BLaER1 treated with 17β-estradiol and CSF1 and Interleukin-3, amounts not matched to agents 10 nM and 100 nM (cell line): ENCODE measurements at regions not wholly inside any gene's neighbourhood (a gene's known extent, or its start where the extent isn't known, plus 50 kb on each side); places are given as distances from the start of the nearest gene placed in this dataset.
A peak's percentile ranks its signal among the peaks of the same experiment; 100 is the strongest.

Source experiments
- H3K27ac ChIP-seq, 11 experiments: shearing (Covaris generic); formaldehyde crosslinking; 2 replicates each; pipeline ENCODE4 v1.8.1; 2022
- H3K27me3 ChIP-seq, 11 experiments: shearing (Covaris generic); formaldehyde crosslinking; 2 replicates each; pipeline ENCODE4 v1.8.1; 2022
- H3K36me3 ChIP-seq, 11 experiments: shearing (Covaris generic); formaldehyde crosslinking; 2 replicates each; pipeline ENCODE4 v1.8.1; 2022
- H3K4me1 ChIP-seq, 10 experiments: shearing (Covaris generic); formaldehyde crosslinking; 2 replicates each; pipeline ENCODE4 v1.8.1; 2022
- H3K4me2 ChIP-seq, 11 experiments: shearing (Covaris generic); formaldehyde crosslinking; 2 replicates each; pipeline ENCODE4 v1.8.1; 2022
- H3K4me3 ChIP-seq, 10 experiments: shearing (Covaris generic); formaldehyde crosslinking; 2 replicates each; pipeline ENCODE4 v1.8.1; 2022
- H3K9ac ChIP-seq, 11 experiments: shearing (Covaris generic); formaldehyde crosslinking; 2 replicates each; pipeline ENCODE4 v1.8.1; 2022
- H3K9me3 ChIP-seq, 11 experiments: shearing (Covaris generic); formaldehyde crosslinking; replicated peaks in 1 of 11; 2 replicates each; pipeline ENCODE4 v1.8.1; 2022
- H4K20me1 ChIP-seq, 11 experiments: shearing (Covaris generic); formaldehyde crosslinking; 2 replicates each; pipeline ENCODE4 v1.8.1; 2022
- Cebpa-rat ChIP-seq, 11 experiments: shearing (Covaris generic); IDR thresholded peaks; 2 replicates each; pipeline ENCODE4 v1.8.1; 2022

- no peak overlapping the region for H3K9ac ChIP-seq
- no peaks in the 10 kb centered on the region for H3K36me3 ChIP-seq
- no peak overlapping the region for H3K27ac ChIP-seq
- peaks cover 0 to 7% (median 0%) of the 10 kb centered on the region in 11 experiments; a peak in 1 of 22 replicates for H3K9me3 ChIP-seq
- no peaks in the 10 kb centered on the region for H4K20me1 ChIP-seq
- no peak for TF ChIP-seq Cebpa-rat (IDR thresholded peaks at IDR 0.05)
- H3K4me3 ChIP-seq: no peak overlapping the region
- H3K27me3 ChIP-seq: no peaks in the 10 kb centered on the region
- no peak overlapping the region for H3K4me2 ChIP-seq
- no peaks in the 10 kb centered on the region for H3K4me1 ChIP-seq
Observed at GRCh38 chr15:96171853-96172296, 158.6 kb upstream of the NR2F2 start.

DNA sequence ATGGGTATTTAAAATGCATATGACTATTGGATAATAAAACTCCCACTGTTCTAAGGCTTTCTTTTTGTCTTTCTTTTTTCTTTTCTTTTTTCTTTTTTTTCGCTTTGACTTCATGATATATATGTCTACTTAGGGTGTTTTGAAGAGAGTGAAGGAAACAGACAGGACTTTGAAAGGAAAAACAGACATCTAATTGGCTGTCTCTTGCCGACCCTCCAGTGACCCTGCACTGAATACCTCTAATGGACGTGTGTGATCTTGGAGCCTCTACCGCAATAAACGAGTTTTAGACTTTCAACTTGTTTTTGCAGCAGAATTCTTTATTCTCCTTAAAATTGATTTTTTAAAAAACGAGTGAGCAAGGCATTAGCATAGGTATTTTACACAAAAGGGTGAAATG is 158.1 kb upstream of the NR2F2 start:
- no peaks in the 10 kb centered on the region for H3K36me3 ChIP-seq
- no peak overlapping the region for H3K27ac ChIP-seq
- H3K9me3 ChIP-seq: peaks cover 0 to 7% (median 0%) of the 10 kb centered on the region in 11 experiments; a peak in 1 of 22 replicates
- H3K4me3 ChIP-seq: no peak overlapping the region
- no peaks in the 10 kb centered on the region for H3K4me1 ChIP-seq
- no peak overlapping the region for H3K9ac ChIP-seq
- H4K20me1 ChIP-seq: no peaks in the 10 kb centered on the region
- TF ChIP-seq Cebpa-rat (IDR thresholded peaks at IDR 0.05): no peak
- H3K4me2 ChIP-seq: no peak overlapping the region
- H3K27me3 ChIP-seq: no peaks in the 10 kb centered on the region

- no peak overlapping the region for H3K9ac ChIP-seq
- no peaks in the 10 kb centered on the region for H3K36me3 ChIP-seq
- H4K20me1 ChIP-seq: no peaks in the 10 kb centered on the region
- H3K9me3 ChIP-seq: no peaks in the 10 kb centered on the region
- no peak overlapping the region for H3K27ac ChIP-seq
- H3K27me3 ChIP-seq: no peaks in the 10 kb centered on the region
- H3K4me2 ChIP-seq: no peak overlapping the region
- no peak for TF ChIP-seq Cebpa-rat (IDR thresholded peaks at IDR 0.05)
- no peak overlapping the region for H3K4me3 ChIP-seq
- peaks cover 0 to 8% (median 0%) of the 10 kb centered on the region in 10 experiments; a peak in 4 of 20 replicates for H3K4me1 ChIP-seq
Observed at GRCh38 chr15:96176831-96177230, 153.7 kb upstream of the NR2F2 start.

GRCh38 chr15:96177279-96177678 is 153.2 kb upstream of the NR2F2 start:
- H3K36me3 ChIP-seq: no peaks in the 10 kb centered on the region
- no peak overlapping the region for H3K9ac ChIP-seq
- no peak overlapping the region for H3K27ac ChIP-seq
- no peak for TF ChIP-seq Cebpa-rat (IDR thresholded peaks at IDR 0.05)
- H3K4me3 ChIP-seq: no peak overlapping the region
- peaks cover 0 to 8% (median 0%) of the 10 kb centered on the region in 10 experiments; a peak in 4 of 20 replicates for H3K4me1 ChIP-seq
- no peaks in the 10 kb centered on the region for H3K9me3 ChIP-seq
- H3K27me3 ChIP-seq: no peaks in the 10 kb centered on the region
- no peaks in the 10 kb centered on the region for H4K20me1 ChIP-seq
- H3K4me2 ChIP-seq: no peak overlapping the region

- Histone ChIP-seq H3K9me3 (no peaks in the 10 kb centered on the region), H3K9ac (no peak overlapping the region)
Observed at GRCh38 chr15:96180087-96180748, 150.3 kb upstream of the NR2F2 start.

GRCh38 chr15:96181217-96181616 is 149.3 kb upstream of the NR2F2 start:
- no peaks in the 10 kb centered on the region for H3K27me3 ChIP-seq
- no peaks in the 10 kb centered on the region for H3K36me3 ChIP-seq
- H3K4me1 ChIP-seq: peaks cover 0 to 8% (median 0%) of the 10 kb centered on the region in 10 experiments; a peak in 4 of 20 replicates
- no peaks in the 10 kb centered on the region for H3K9me3 ChIP-seq
- no peak for TF ChIP-seq Cebpa-rat (IDR thresholded peaks at IDR 0.05)
- H3K9ac ChIP-seq: no peak overlapping the region
- H3K27ac ChIP-seq: no peak overlapping the region
- no peak overlapping the region for H3K4me2 ChIP-seq
- H4K20me1 ChIP-seq: no peaks in the 10 kb centered on the region
- no peak overlapping the region for H3K4me3 ChIP-seq

More at GRCh38 chr15:96180087-96180748, 150.3 kb upstream of the NR2F2 start:
- no peaks in the 10 kb centered on the region for H3K36me3 ChIP-seq
- no peak overlapping the region for H3K27ac ChIP-seq
- H3K4me3 ChIP-seq: no peak overlapping the region
- peaks cover 0 to 8% (median 0%) of the 10 kb centered on the region in 10 experiments; a peak in 4 of 20 replicates for H3K4me1 ChIP-seq
- peak overlapping the region in 6 of 11 experiments; percentile 2 to 38 (median 22); a peak in 8 of 22 replicates for H3K4me2 ChIP-seq
- TF ChIP-seq Cebpa-rat (IDR thresholded peaks at IDR 0.05): no peak
- H3K27me3 ChIP-seq: no peaks in the 10 kb centered on the region
- no peaks in the 10 kb centered on the region for H4K20me1 ChIP-seq

DNA sequence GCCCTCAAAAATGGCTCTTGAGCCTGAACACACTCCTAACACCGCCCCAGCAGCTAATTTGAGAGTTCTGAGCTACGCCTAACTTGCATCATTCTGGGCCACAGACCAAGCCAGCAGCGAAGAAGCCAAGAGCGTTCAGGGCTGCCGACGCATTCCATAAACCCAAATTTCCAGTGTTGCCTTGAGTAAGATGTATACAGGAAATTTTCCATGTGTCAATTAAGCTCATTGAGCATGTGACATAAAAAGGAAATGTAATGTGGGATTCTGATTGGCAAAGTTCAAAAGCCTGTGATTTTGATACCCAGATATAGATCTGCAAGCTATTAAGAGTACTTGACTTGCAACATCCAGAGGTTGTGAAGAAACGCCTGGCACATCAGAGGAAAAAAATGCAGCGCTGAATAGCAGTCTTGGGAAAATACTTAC is 148.6 kb upstream of the NR2F2 start:
- TF ChIP-seq Cebpa-rat (IDR thresholded peaks at IDR 0.05): no peak
- no peak overlapping the region for H3K27ac ChIP-seq
- H3K4me1 ChIP-seq: peaks cover 0 to 8% (median 0%) of the 10 kb centered on the region in 10 experiments; a peak in 4 of 20 replicates

GRCh38 chr15:96182736-96183513 is 147.6 kb upstream of the NR2F2 start:
- H3K4me3 ChIP-seq: no peak overlapping the region
- H3K27ac ChIP-seq: no peak overlapping the region
- H3K4me1 ChIP-seq: peaks cover 0 to 8% (median 0%) of the 10 kb centered on the region in 10 experiments; a peak in 4 of 20 replicates
- H3K36me3 ChIP-seq: no peaks in the 10 kb centered on the region
- H3K4me2 ChIP-seq: no peak overlapping the region
- H3K9ac ChIP-seq: no peak overlapping the region
- no peaks in the 10 kb centered on the region for H3K9me3 ChIP-seq
- TF ChIP-seq Cebpa-rat (IDR thresholded peaks at IDR 0.05): no peak
- H4K20me1 ChIP-seq: no peaks in the 10 kb centered on the region
- no peaks in the 10 kb centered on the region for H3K27me3 ChIP-seq

More for the DNA sequence above, 148.6 kb upstream of the NR2F2 start:
- Histone ChIP-seq H3K27me3 (no peaks in the 10 kb centered on the region), H3K36me3 (no peaks in the 10 kb centered on the region), H4K20me1 (no peaks in the 10 kb centered on the region), H3K9me3 (no peaks in the 10 kb centered on the region), H3K9ac (no peak overlapping the region), H3K4me2 (no peak overlapping the region), H3K4me3 (no peak overlapping the region)

GRCh38 chr15:96183514-96183850 is 147.0 kb upstream of the NR2F2 start:
- Histone ChIP-seq H3K27ac (no peak overlapping the region), H3K36me3 (no peaks in the 10 kb centered on the region), H3K4me2 (no peak overlapping the region), H3K9ac (no peak overlapping the region), H3K4me1 (peaks cover 0 to 8% (median 0%) of the 10 kb centered on the region in 10 experiments; a peak in 4 of 20 replicates), H4K20me1 (no peaks in the 10 kb centered on the region), H3K9me3 (no peaks in the 10 kb centered on the region), H3K27me3 (no peaks in the 10 kb centered on the region), H3K4me3 (no peak overlapping the region)
- no peak for TF ChIP-seq Cebpa-rat (IDR thresholded peaks at IDR 0.05)
